A549 (cell line): ENCODE measurements at regions not wholly inside any gene's neighbourhood (a gene's known extent, or its start where the extent isn't known, plus 50 kb on each side); places are given as distances from the start of the nearest gene placed in this dataset.
A peak's percentile ranks its signal among the peaks of the same experiment; 100 is the strongest.
"Not testable (repeated sequence)": the region's sequence is repeated elsewhere in the genome, so short reads cannot be mapped to it uniquely, and the experiment has no call there.

ENCODE experiments used
- ATAC-seq, 2 experiments: fragments of 200-7000 bp in 1 of 2; fragments of >200 bp in 1 of 2; cut with Nextera tagmentation in 1 of 2; cut with Tn5 transposase in 1 of 2; 3 replicates each; pipeline versions ENCODE4 v1.8.0 to v1.9.1; 2018 to 2020; ENCODE audit warnings: mild to moderate bottlenecking in 1 of 2, moderate library complexity in 1 of 2
- CTCF ChIA-PET: fragments of 300-600 bp; sonication (Branson Sonifier 250); formaldehyde crosslinking; extraction: SDS; loops from one replicate; lab custom pipeline; 2021; ENCODE audit warnings: antibody characterized with exemption, inconsistent platforms; lab: Yijun Ruan, JAX
- POLR2A ChIA-PET: fragments of 350-600 bp; formaldehyde crosslinking; extraction: SDS; loops from one replicate; lab custom pipeline; 2021; ENCODE audit warnings: antibody characterized with exemption, inconsistent platforms; lab: Yijun Ruan, JAX
- DNase-seq, 2 experiments: peaks; one replicate each; pipeline versions ENCODE4 v3.0.0 to v3.0.0-alpha.2; 2011 to 2016; ENCODE audit warnings: low read depth in 1 of 2, low spot score in 1 of 2
- FAIRE-seq: peaks from 2 replicates; lab custom pipeline; 2011; peaks lifted over from hg19 to GRCh38; lab: Jason Lieb, UNC
- H3K27ac ChIP-seq, 2 experiments: fragments of >200 bp; sonication (Bioruptor Twin); formaldehyde crosslinking; 3 replicates each; pipeline ENCODE4 v1.5.1; 2016 to 2017
- H3K4me1 ChIP-seq: fragments of >200 bp; sonication (Bioruptor Twin); formaldehyde crosslinking; 3 replicates; pipeline ENCODE4 v1.6.1; 2016
- H3K4me2 ChIP-seq: fragments of >200 bp; sonication (Bioruptor Twin); formaldehyde crosslinking; 3 replicates; pipeline ENCODE4 v1.6.1; 2016
- H3K4me3 ChIP-seq: fragments of >200 bp; sonication (Bioruptor Twin); formaldehyde crosslinking; 3 replicates; pipeline ENCODE4 v1.5.1; 2016
- H3K9me3 ChIP-seq: fragments of >200 bp; sonication (Bioruptor Twin); formaldehyde crosslinking; 3 replicates; pipeline ENCODE4 v1.6.1; 2016
- BHLHE40 ChIP-seq: IDR thresholded peaks from 2 replicates; pipeline ENCODE4 v1.6.1; 2012; ENCODE audit warnings: low read depth, low read length, inconsistent platforms
- CBX8 ChIP-seq: fragments of 200-600 bp; sonication (generic); IDR thresholded peaks from 2 replicates; pipeline ENCODE4 v1.6.1; 2016
- CHD4 ChIP-seq: fragments of 200-600 bp; sonication (generic); IDR thresholded peaks from 2 replicates; pipeline ENCODE4 v1.6.1; 2016; ENCODE audit warnings: antibody characterized with exemption, mild to moderate bottlenecking, borderline replicate concordance
- E2F6 ChIP-seq: IDR thresholded peaks from 2 replicates; pipeline ENCODE4 v1.6.1; 2012; ENCODE audit warnings: low read depth, borderline replicate concordance
- EHF ChIP-seq: fragments of 250-450 bp; sonication (Bioruptor Pico); IDR thresholded peaks from 2 replicates; pipeline ENCODE4 v1.5.0; 2020; ENCODE audit warnings: mild to moderate bottlenecking
- EP300 ChIP-seq, 2 experiments: fragments of >200 bp; sonication (Bioruptor Twin); formaldehyde crosslinking; IDR thresholded peaks; 2 replicates in 1 of 2; 3 replicates in 1 of 2; pipeline ENCODE4 v1.6.1; 2016 to 2017
- FOXS1 ChIP-seq: fragments of 250-450 bp; sonication (Bioruptor Pico); IDR thresholded peaks from 2 replicates; pipeline ENCODE4 v1.5.0; 2020; ENCODE audit warnings: mild to moderate bottlenecking, moderate library complexity
- HOXB5 ChIP-seq: fragments of 250-450 bp; sonication (Bioruptor Pico); IDR thresholded peaks from 2 replicates; pipeline ENCODE4 v1.5.0; 2020; ENCODE audit warnings: mild to moderate bottlenecking, moderate library complexity
- JUN ChIP-seq, 2 experiments: fragments of >200 bp; sonication (Bioruptor Twin); formaldehyde crosslinking; IDR thresholded peaks; 2 replicates in 1 of 2; 3 replicates in 1 of 2; pipeline ENCODE4 v1.6.1; 2016 to 2017
- KDM1A ChIP-seq: fragments of 200-600 bp; sonication (generic); IDR thresholded peaks from 2 replicates; pipeline ENCODE4 v1.6.1; 2016; ENCODE audit warnings: low read depth, mild to moderate bottlenecking
- KDM5A ChIP-seq: fragments of 200-600 bp; sonication (generic); IDR thresholded peaks from 2 replicates; pipeline ENCODE4 v1.6.1; 2016; ENCODE audit warnings: antibody characterized with exemption, mild to moderate bottlenecking
- MAFK ChIP-seq: fragments of 450-650 bp; IDR thresholded peaks from 2 replicates; pipeline ENCODE4 v1.6.1; 2014; ENCODE audit not compliant: partially characterized antibody
- MYC ChIP-seq: IDR thresholded peaks from 2 replicates; pipeline ENCODE4 v1.6.1; 2012; ENCODE audit warnings: mild to moderate bottlenecking, inconsistent platforms, low read length, improper control_type of control experiment, borderline replicate concordance
- POLR2A ChIP-seq: IDR thresholded peaks from 2 replicates; pipeline ENCODE4 v1.6.1; 2012; ENCODE audit warnings: mild to moderate bottlenecking, low read length
- RCOR1 ChIP-seq: fragments of 150-350 bp; IDR thresholded peaks from 2 replicates; pipeline ENCODE4 v1.6.1; 2014; ENCODE audit warnings: antibody characterized with exemption, low read length, low read depth
- REST ChIP-seq: fragments of 200-600 bp; sonication (generic); IDR thresholded peaks from 2 replicates; pipeline ENCODE4 v1.6.1; 2016; ENCODE audit warnings: antibody characterized with exemption, mild to moderate bottlenecking, moderate library complexity
- SMC3 ChIP-seq: fragments of >200 bp; sonication (Bioruptor Twin); formaldehyde crosslinking; IDR thresholded peaks from 3 replicates; pipeline ENCODE4 v1.6.1; 2018; ENCODE audit warnings: inconsistent platforms
- SREBF2 ChIP-seq: fragments of 450-650 bp; IDR thresholded peaks from 2 replicates; pipeline ENCODE4 v1.6.1; 2014; ENCODE audit warnings: mild to moderate bottlenecking, moderate library complexity
- TFCP2L1 ChIP-seq: fragments of 250-450 bp; sonication (Bioruptor Pico); IDR thresholded peaks from 2 replicates; pipeline ENCODE4 v1.5.0; 2021; ENCODE audit warnings: mild to moderate bottlenecking
- ZNF302 ChIP-seq: fragments of 250-450 bp; sonication (Bioruptor Pico); IDR thresholded peaks from 2 replicates; pipeline ENCODE4 v1.9.0; 2021; ENCODE audit warnings: inconsistent platforms, mild to moderate bottlenecking, moderate library complexity
- WGBS: methylation state at CpG from one replicate; pipeline ENCODE4 v1.1.6; 2017; ENCODE audit errors: missing lambda C conversion rate; 5-methylcytosine and 5-hydroxymethylcytosine counted together
- TF ChIP-seq, protein P1 (sequence below): IDR thresholded peaks from 2 replicates; pipeline ENCODE4 v1.6.1; 2012
- TF ChIP-seq, protein P2 (sequence below): fragments of 450-650 bp; IDR thresholded peaks from 2 replicates; pipeline ENCODE4 v1.6.1; 2014; ENCODE audit warnings: antibody characterized with exemption

GRCh38 chr3:106103383-106103782 is 234.6 kb upstream of the CBLB start:
- no peaks in the 10 kb centered on the region for H3K4me1 ChIP-seq
- no peak for ATAC-seq
- peak; percentile 17 for TF ChIP-seq MAFK
- TF ChIP-seq ZNF302 (CRISPR knock-in tag), result no peak
- H3K4me2 ChIP-seq, result no peak overlapping the region
- ChIA-PET POLR2A (no interaction called here), CTCF (no interaction called here)
- no peak overlapping the region for H3K27ac ChIP-seq
- no peaks in the 10 kb centered on the region for H3K9me3 ChIP-seq
- FAIRE-seq, result no peak
- no peak for DNase-seq
- 27% methylated on average over 2 of the region's 2 CpGs for WGBS
- no peak overlapping the region for H3K4me3 ChIP-seq

DNA sequence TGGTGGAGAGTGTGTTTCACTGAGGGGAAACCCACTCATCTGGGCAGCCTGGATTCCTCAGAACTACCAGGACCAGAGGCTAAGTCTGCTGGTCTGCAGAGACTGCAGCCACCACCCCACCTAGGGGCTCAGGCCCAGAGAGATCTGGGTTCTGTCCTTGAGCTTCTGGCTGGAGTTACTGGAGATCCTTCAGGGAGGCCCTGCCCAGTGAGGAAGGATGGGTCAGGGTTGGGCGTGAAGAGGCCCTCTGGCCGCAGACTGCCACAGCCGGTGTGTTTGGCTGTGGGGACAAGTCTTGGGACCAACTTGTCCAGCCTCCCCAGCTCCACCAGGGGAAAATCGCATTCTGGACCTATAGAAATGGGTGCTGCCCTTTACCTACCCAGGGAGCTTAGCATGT is 235.3 kb upstream of the CBLB start:
- Histone ChIP-seq H3K4me2 (no peak overlapping the region), H3K4me1 (no peaks in the 10 kb centered on the region), H3K9me3 (no peaks in the 10 kb centered on the region), H3K27ac (no peak overlapping the region), H3K4me3 (no peak overlapping the region)
- WGBS, result 90% methylated on average over 4 of the region's 4 CpGs
- DNase-seq (no peak), ATAC-seq (no peak), FAIRE-seq (no peak)
- TF ChIP-seq CBX8 (no peak), MYC (no peak), EP300 (IDR thresholded peaks at IDR 0.05) (no peak)
- TF ChIP-seq, protein P1, sequence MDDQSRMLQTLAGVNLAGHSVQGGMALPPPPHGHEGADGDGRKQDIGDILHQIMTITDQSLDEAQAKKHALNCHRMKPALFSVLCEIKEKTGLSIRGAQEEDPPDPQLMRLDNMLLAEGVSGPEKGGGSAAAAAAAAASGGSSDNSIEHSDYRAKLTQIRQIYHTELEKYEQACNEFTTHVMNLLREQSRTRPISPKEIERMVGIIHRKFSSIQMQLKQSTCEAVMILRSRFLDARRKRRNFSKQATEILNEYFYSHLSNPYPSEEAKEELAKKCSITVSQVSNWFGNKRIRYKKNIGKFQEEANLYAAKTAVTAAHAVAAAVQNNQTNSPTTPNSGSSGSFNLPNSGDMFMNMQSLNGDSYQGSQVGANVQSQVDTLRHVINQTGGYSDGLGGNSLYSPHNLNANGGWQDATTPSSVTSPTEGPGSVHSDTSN, result no peak
- POLR2A ChIA-PET, result no interaction called here
- CTCF ChIA-PET, result no interaction called here

DNA sequence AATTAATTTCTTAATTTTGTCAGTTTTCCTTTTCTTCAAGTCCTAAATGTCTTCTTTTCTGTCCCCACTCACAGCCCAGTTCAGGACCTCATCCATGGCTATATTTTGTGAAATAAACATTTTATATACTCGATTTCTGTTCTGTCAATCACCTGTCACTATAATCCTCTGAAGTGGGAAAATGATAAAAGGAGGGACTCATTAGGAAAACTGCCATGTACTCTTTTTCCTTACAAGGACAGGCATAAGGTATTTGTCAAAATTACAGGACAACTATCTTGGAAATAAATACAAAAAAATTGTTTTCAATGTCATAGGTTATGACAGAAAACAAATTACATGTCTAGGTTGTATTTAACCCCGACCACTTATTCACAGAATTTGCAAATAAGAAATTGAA is 240.1 kb upstream of the CBLB start:
- no peak overlapping the region for H3K4me3 ChIP-seq
- 51% methylated on average over 2 of the region's 2 CpGs for WGBS
- H3K9me3 ChIP-seq, result no peaks in the 10 kb centered on the region
- FAIRE-seq (no peak), DNase-seq (no peak), ATAC-seq (no peak)
- H3K4me2 ChIP-seq, result no peak overlapping the region
- H3K4me1 ChIP-seq, result peaks cover 10% of the 10 kb centered on the region
- POLR2A ChIA-PET, result no interaction called here
- no peak for TF ChIP-seq HOXB5 (CRISPR knock-in tag)
- no peak for TF ChIP-seq KDM1A
- TF ChIP-seq FOXS1 (CRISPR knock-in tag), result no peak
- CTCF ChIA-PET, result no interaction called here
- no peak overlapping the region for H3K27ac ChIP-seq

DNA sequence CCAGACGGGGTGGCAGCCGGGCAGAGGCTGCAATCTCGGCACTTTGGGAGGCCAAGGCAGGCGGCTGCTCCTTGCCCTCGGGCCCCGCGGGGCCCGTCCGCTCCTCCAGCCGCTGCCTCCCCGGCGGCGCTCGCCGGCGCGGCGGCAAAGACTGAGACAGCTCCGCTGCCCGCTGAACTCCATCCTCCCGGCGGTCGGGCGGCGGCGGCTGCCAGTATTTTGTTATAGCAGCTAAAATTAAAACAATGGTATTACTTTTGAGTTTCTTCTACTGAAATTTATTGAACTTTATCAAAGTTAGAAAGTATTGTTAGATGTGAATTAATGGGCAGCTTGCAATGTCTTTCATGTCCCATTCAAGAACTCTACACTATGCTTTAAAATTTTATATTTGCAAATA is 243.7 kb upstream of the CBLB start:
- CTCF ChIA-PET, FAIRE-seq, POLR2A ChIA-PET, H3K4me2 ChIP-seq, DNase-seq, H3K9me3 ChIP-seq, H3K4me3 ChIP-seq, ATAC-seq: not testable (repeated sequence)
- Histone ChIP-seq H3K4me1 (peaks cover 30% of the 10 kb centered on the region), H3K27ac (peak overlapping the region in 1 of 2 experiments; percentile 48; a peak in 1 of 6 replicates)
- WGBS, result 94% methylated on average over 23 of the region's 26 CpGs

GRCh38 chr3:106113747-106114146 is 244.9 kb upstream of the CBLB start:
- ATAC-seq, result no peak
- TF ChIP-seq CHD4 (no peak), EP300 (IDR thresholded peaks at IDR 0.05) (no peak), JUN (IDR thresholded peaks at IDR 0.05) (no peak), KDM5A (no peak), POLR2A (no peak), RCOR1 (no peak), TFCP2L1 (CRISPR knock-in tag) (no peak), REST (no peak), SREBF2 (no peak), BHLHE40 (no peak), E2F6 (no peak), ZNF302 (CRISPR knock-in tag) (no peak), EHF (CRISPR knock-in tag) (no peak), SMC3 (no peak)
- TF ChIP-seq, protein P2, sequence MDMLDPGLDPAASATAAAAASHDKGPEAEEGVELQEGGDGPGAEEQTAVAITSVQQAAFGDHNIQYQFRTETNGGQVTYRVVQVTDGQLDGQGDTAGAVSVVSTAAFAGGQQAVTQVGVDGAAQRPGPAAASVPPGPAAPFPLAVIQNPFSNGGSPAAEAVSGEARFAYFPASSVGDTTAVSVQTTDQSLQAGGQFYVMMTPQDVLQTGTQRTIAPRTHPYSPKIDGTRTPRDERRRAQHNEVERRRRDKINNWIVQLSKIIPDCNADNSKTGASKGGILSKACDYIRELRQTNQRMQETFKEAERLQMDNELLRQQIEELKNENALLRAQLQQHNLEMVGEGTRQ, result no peak
- TF ChIP-seq, protein P1, result no peak

More at GRCh38 chr3:106113747-106114146, 244.9 kb upstream of the CBLB start:
- Histone ChIP-seq H3K27ac (peak overlapping the region in 1 of 2 experiments; percentile 55; a peak in 1 of 6 replicates), H3K9me3 (no peaks in the 10 kb centered on the region), H3K4me2 (peak overlapping the region; percentile 41; the same call in 2 of the 3 replicates), H3K4me3 (no peak overlapping the region), H3K4me1 (peaks cover 30% of the 10 kb centered on the region)
- WGBS, result 50% methylated on average over 1 of the region's 1 CpG
- DNase-seq (no peak), FAIRE-seq (no peak)
- ChIA-PET CTCF (no interaction called here), POLR2A (no interaction called here)
